HEK293 (cell line): ENCODE measurements at regions not wholly inside any gene's neighbourhood (a gene's known extent, or its start where the extent isn't known, plus 50 kb on each side); places are given as distances from the start of the nearest gene placed in this dataset.

ENCODE experiments used
- ATF2 ChIP-seq: fragments of 450-650 bp; formaldehyde crosslinking; IDR thresholded peaks from 2 replicates; pipeline ENCODE4 v1.5.1; 2016; ENCODE audit warnings: missing biosample characterization, missing genetic modification characterization, low read depth
- CTCF ChIP-seq: fragments of 450-650 bp; formaldehyde crosslinking; IDR thresholded peaks from 2 replicates; pipeline ENCODE4 v1.5.1; 2016; ENCODE audit warnings: missing biosample characterization, missing genetic modification characterization
- GFI1B ChIP-seq: fragments of 450-650 bp; formaldehyde crosslinking; IDR thresholded peaks from 2 replicates; pipeline ENCODE4 v1.5.1; 2016; ENCODE audit warnings: missing biosample characterization, missing genetic modification characterization
- KLF9 ChIP-seq: fragments of 450-650 bp; formaldehyde crosslinking; IDR thresholded peaks from 2 replicates; pipeline ENCODE4 v1.5.1; 2016; ENCODE audit warnings: missing biosample characterization, missing genetic modification characterization, low read depth
- PRDM10 ChIP-seq: fragments of 450-650 bp; formaldehyde crosslinking; IDR thresholded peaks from 2 replicates; pipeline ENCODE4 v1.5.1; 2016; ENCODE audit warnings: missing biosample characterization, missing genetic modification characterization
- TSHZ1 ChIP-seq: fragments of 450-650 bp; formaldehyde crosslinking; IDR thresholded peaks from 2 replicates; pipeline ENCODE4 v1.5.1; 2016; ENCODE audit warnings: missing biosample characterization, missing genetic modification characterization, borderline replicate concordance
- ZFP37 ChIP-seq: fragments of 450-650 bp; formaldehyde crosslinking; IDR thresholded peaks from 2 replicates; pipeline ENCODE4 v1.5.1; 2016; ENCODE audit warnings: missing biosample characterization, missing genetic modification characterization
- ZNF211 ChIP-seq: fragments of 450-650 bp; formaldehyde crosslinking; IDR thresholded peaks from 2 replicates; pipeline ENCODE4 v1.5.1; 2016; ENCODE audit warnings: low read depth, missing biosample characterization, missing genetic modification characterization
- ZNF560 ChIP-seq: fragments of 450-650 bp; formaldehyde crosslinking; IDR thresholded peaks from 2 replicates; pipeline ENCODE4 v1.5.1; 2017; ENCODE audit warnings: missing biosample characterization, missing genetic modification characterization, borderline replicate concordance
- ZNF639 ChIP-seq: fragments of 450-650 bp; formaldehyde crosslinking; IDR thresholded peaks from 2 replicates; pipeline ENCODE4 v1.5.1; 2016; ENCODE audit warnings: missing biosample characterization, missing genetic modification characterization
- ZNF645 ChIP-seq: fragments of 450-650 bp; formaldehyde crosslinking; IDR thresholded peaks from 2 replicates; pipeline ENCODE4; 2016; ENCODE audit warnings: missing biosample characterization, missing genetic modification characterization
- ZNF777 ChIP-seq: fragments of 450-650 bp; formaldehyde crosslinking; IDR thresholded peaks from 2 replicates; pipeline ENCODE4 v1.5.1; 2017; ENCODE audit warnings: missing biosample characterization, missing genetic modification characterization, borderline replicate concordance

- TF ChIP-seq CTCF (tag by site-specific recombination), result no peak
- no peak for TF ChIP-seq ZNF560 (tag by site-specific recombination)
- TF ChIP-seq ZNF777 (tag by site-specific recombination), result no peak
- no peak for TF ChIP-seq ZNF639
- TF ChIP-seq ATF2 (tag by site-specific recombination), result no peak
- no peak for TF ChIP-seq ZNF645
- TF ChIP-seq ZNF211 (tag by site-specific recombination), result no peak
- no peak for TF ChIP-seq PRDM10 (tag by site-specific recombination)
- TF ChIP-seq GFI1B, result no peak
- no peak for TF ChIP-seq TSHZ1 (tag by site-specific recombination)
- TF ChIP-seq ZFP37 (tag by site-specific recombination), result no peak
- TF ChIP-seq KLF9, result no peak
These were observed 149.8 kb upstream of the TENM3 start for GRCh38 chr4:182093431-182093831.
